K562 (cell line): ENCODE measurements at regions not wholly inside any gene's neighbourhood (a gene's known extent, or its start where the extent isn't known, plus 50 kb on each side); places are given as distances from the start of the nearest gene placed in this dataset.

ENCODE experiments used
- ATAC-seq: fragments of 200-7000 bp; cut with Tn5 transposase; 3 replicates; pipeline ENCODE4 v1.9.1; 2020; ENCODE audit warnings: moderate library complexity
- BruUV-seq: library from RNA; stranded (reverse); fragments of 400-500 nt; replicated peaks from 2 replicates; lab custom pipeline; 2021; lab: Mats Ljungman, UMichigan
- CTCF ChIA-PET: fragments of 300-600 bp; formaldehyde crosslinking; extraction: SDS; loops from one replicate; lab custom pipeline; 2021; ENCODE audit warnings: low intra/inter-chr PET ratio; lab: Yijun Ruan, JAX
- POLR2A ChIA-PET: fragments of 300-600, 350-650 bp; sonication (Branson Sonifier 250); formaldehyde crosslinking; extraction: SDS; loops from one replicate; lab custom pipeline; 2021; ENCODE audit warnings: antibody characterized with exemption, inconsistent platforms; lab: Yijun Ruan, JAX
- DNase-seq, 4 experiments: peaks; one replicate each; pipeline versions ENCODE4 v3.0.0 to v3.0.0-alpha.2; 2011 to 2018; ENCODE audit warnings: low spot score in 3 of 4, mixed read lengths in 3 of 4; ENCODE audit errors: extremely low read depth in 1 of 4
- FAIRE-seq: peaks from 2 replicates; lab custom pipeline; 2011; peaks lifted over from hg19 to GRCh38; lab: Jason Lieb, UNC
- H2AFZ ChIP-seq: 2 replicates; pipeline ENCODE4 v1.6.0; 2011; ENCODE audit warnings: low read depth, low read length, control low read depth, inconsistent platforms
- H3K27ac ChIP-seq: fragments of 200-600 bp; 3 replicates; pipeline ENCODE4 v1.8.0; 2011; ENCODE audit warnings: low read depth, mild to moderate bottlenecking, control low read depth, inconsistent platforms, low read length, moderate library complexity, mixed read lengths; ENCODE audit errors: extremely low read depth
- H3K27me3 ChIP-seq, 2 experiments: fragments of 300-600 bp in 1 of 2; 2 replicates in 1 of 2; 3 replicates in 1 of 2; pipeline versions ENCODE4 v1.6.0 to v1.8.0; 2011; ENCODE audit warnings: inconsistent platforms in 2 of 2, low read length in 2 of 2, mild to moderate bottlenecking in 1 of 2, mixed read lengths in 1 of 2, moderate library complexity in 1 of 2; ENCODE audit not compliant: control insufficient read depth in 2 of 2, insufficient read depth in 2 of 2
- H3K36me3 ChIP-seq: fragments of 300-600 bp; 3 replicates; pipeline ENCODE4 v1.8.0; 2011; ENCODE audit warnings: mild to moderate bottlenecking, low read length, inconsistent platforms; ENCODE audit not compliant: control insufficient read depth, insufficient read depth
- H3K4me1 ChIP-seq, 2 experiments: fragments of 200-600 bp in 1 of 2; replicated peaks in 1 of 2; 2 replicates in 1 of 2; 3 replicates in 1 of 2; pipeline versions ENCODE4 v1.5.1 to v1.8.0; 2011; ENCODE audit warnings: inconsistent platforms in 2 of 2, low read length in 2 of 2, mild to moderate bottlenecking in 1 of 2, mixed read lengths in 1 of 2, moderate library complexity in 1 of 2; ENCODE audit not compliant: control insufficient read depth in 2 of 2, insufficient read depth in 2 of 2
- H3K4me2 ChIP-seq: 2 replicates; pipeline ENCODE4 v1.6.1; 2011; ENCODE audit warnings: low read length, control low read depth, inconsistent platforms, mixed read lengths; ENCODE audit not compliant: insufficient read depth
- H3K4me3 ChIP-seq: fragments of 200-600 bp; sonication (generic), shearing (Covaris generic); 2 replicates; pipeline ENCODE4 v1.5.1; 2016; ENCODE audit warnings: control low read depth, inconsistent platforms
- H3K79me2 ChIP-seq: fragments of 200-600 bp; 3 replicates; pipeline ENCODE4 v1.8.0; 2011; ENCODE audit warnings: low read length, inconsistent platforms; ENCODE audit not compliant: control insufficient read depth, insufficient read depth
- H3K9ac ChIP-seq, 2 experiments: 2 replicates each; pipeline versions ENCODE4 v1.6.0 to v1.6.1; 2011; ENCODE audit warnings: low read depth in 2 of 2, low read length in 2 of 2, control low read depth in 1 of 2, inconsistent platforms in 1 of 2, mild to moderate bottlenecking in 1 of 2, mixed read lengths in 1 of 2; ENCODE audit not compliant: insufficient read depth in 1 of 2
- H3K9me1 ChIP-seq: one replicate; pipeline ENCODE4 v1.6.0; 2011; ENCODE audit warnings: inconsistent platforms, mild to moderate bottlenecking, low read length, moderate library complexity; ENCODE audit not compliant: control insufficient read depth, insufficient read depth
- H3K9me3 ChIP-seq: replicated peaks from 2 replicates; pipeline ENCODE4 v1.5.1; 2011; ENCODE audit warnings: low read depth, low read length, inconsistent platforms; ENCODE audit not compliant: control insufficient read depth, insufficient read depth
- H4K20me1 ChIP-seq: replicated peaks from 2 replicates; pipeline ENCODE4 v1.6.1; 2011; ENCODE audit warnings: low read length, inconsistent platforms, mixed read lengths; ENCODE audit not compliant: control insufficient read depth, insufficient read depth
- CTCFL ChIP-seq: IDR thresholded peaks from 2 replicates; pipeline ENCODE4 v1.6.1; 2011; ENCODE audit warnings: borderline replicate concordance, low read depth, mild to moderate bottlenecking, moderate library complexity, low read length; ENCODE audit not compliant: insufficient read depth, poor library complexity, severe bottlenecking
- FOSL1 ChIP-seq: fragments of 200-800 bp; sonication (Bioruptor generic); conservative IDR thresholded peaks from 2 replicates; pipeline ENCODE4 v1.6.1; 2016; ENCODE audit warnings: missing genetic modification characterization, missing compliant biosample characterization
- KDM2B ChIP-seq: fragments of 250-450 bp; sonication (Bioruptor Pico); IDR thresholded peaks from 2 replicates; pipeline ENCODE4 v1.8.0; 2021; ENCODE audit warnings: mild to moderate bottlenecking, moderate library complexity
- MCM3 ChIP-seq: fragments of 450-650 bp; IDR thresholded peaks from 2 replicates; pipeline ENCODE4 v1.6.1; 2016
- POLR2A ChIP-seq: fragments of 450-650 bp; conservative IDR thresholded peaks from 2 replicates; pipeline ENCODE4 v1.6.1; 2016
- TCF3 ChIP-seq: sonication (generic); formaldehyde crosslinking; IDR thresholded peaks from 2 replicates; pipeline ENCODE4 v1.4.0; 2020; ENCODE audit warnings: mild to moderate bottlenecking, missing genetic modification reagents
- TSC22D4 ChIP-seq: fragments of 450-650 bp; IDR thresholded peaks from 2 replicates; pipeline ENCODE4 v1.6.1; 2016; ENCODE audit warnings: missing genetic modification characterization, missing biosample characterization, control low read depth
- ZC3H11A ChIP-seq: IDR thresholded peaks from 2 replicates; pipeline ENCODE4 v1.6.1; 2012; ENCODE audit warnings: low read depth, low read length, improper control_type of control experiment
- ZNF778 ChIP-seq: fragments of 450-650 bp; formaldehyde crosslinking; IDR thresholded peaks from 2 replicates; pipeline ENCODE4 v1.4.0; 2020; ENCODE audit warnings: mild to moderate bottlenecking, moderate library complexity
- WGBS: fragments of 100-300 bp; shearing (Covaris generic); methylation state at CpG from one replicate; pipeline ENCODE4 v1.1.6; 2016; ENCODE audit warnings: low coverage, mixed read lengths; ENCODE audit not compliant: insufficient coverage; ENCODE audit errors: missing lambda C conversion rate; 5-methylcytosine and 5-hydroxymethylcytosine counted together
- in situ Hi-C: fragments of 300-500 bp; cut with MboI; formaldehyde crosslinking; loops from 4 replicates; pipeline ENCODE4 v1.15.0; 2018; ENCODE audit warnings: inconsistent platforms, mixed read lengths
- intact Hi-C: fragments of 100-400 bp; cut with micrococcal nuclease; formaldehyde crosslinking; loops from 2 replicates; pipeline ENCODE4 v1.14.2; 2022

GRCh38 chr1:82520611-82521010 is 719.9 kb downstream of the ADGRL2 start:
- BruUV-seq, result no TSS peak
- 0% methylated on average over 1 of the region's 1 CpG for WGBS
- in situ Hi-C loops, result no loop called here

GRCh38 chr1:82517586-82517985 is 716.9 kb downstream of the ADGRL2 start:
- ChIA-PET POLR2A (no interaction called here), CTCF (no interaction called here)
- H3K27ac ChIP-seq, result no peak overlapping the region
- no peak for DNase-seq
- intact Hi-C loops, result no loop called here
- no peak overlapping the region for H3K9ac ChIP-seq
- no peaks in the 10 kb centered on the region for H3K27me3 ChIP-seq
- no peak overlapping the region for H3K4me3 ChIP-seq
- under 1% methylated on average over 8 of the region's 8 CpGs for WGBS
- H3K4me2 ChIP-seq, result no peak overlapping the region
- no peak for FAIRE-seq
- H3K4me1 ChIP-seq, result no peaks in the 10 kb centered on the region
- no peak overlapping the region for H2AFZ ChIP-seq
- ATAC-seq, result no peak
- no peaks in the 10 kb centered on the region for H3K9me3 ChIP-seq
- H3K79me2 ChIP-seq, result no peaks in the 10 kb centered on the region
- H3K9me1 ChIP-seq, result no peaks in the 10 kb centered on the region
- no peaks in the 10 kb centered on the region for H4K20me1 ChIP-seq
- in situ Hi-C loops, result no loop called here
- TF ChIP-seq MCM3, result no peak
- no peak for TF ChIP-seq ZC3H11A
- no peak for TF ChIP-seq KDM2B (CRISPR knock-in tag)
- TF ChIP-seq TCF3, result no peak
- TF ChIP-seq CTCFL, result no peak
- TF ChIP-seq ZNF778, result no peak
- no peak for TF ChIP-seq FOSL1
- no TSS peak for BruUV-seq
- no peaks in the 10 kb centered on the region for H3K36me3 ChIP-seq

More at GRCh38 chr1:82520611-82521010, 719.9 kb downstream of the ADGRL2 start:
- Histone ChIP-seq H4K20me1 (no peaks in the 10 kb centered on the region), H3K36me3 (no peaks in the 10 kb centered on the region), H3K4me1 (no peaks in the 10 kb centered on the region), H3K4me3 (no peak overlapping the region), H3K27ac (no peak overlapping the region), H3K9me1 (no peaks in the 10 kb centered on the region), H2AFZ (no peak overlapping the region), H3K9ac (no peak overlapping the region), H3K4me2 (no peak overlapping the region), H3K27me3 (no peaks in the 10 kb centered on the region), H3K9me3 (no peaks in the 10 kb centered on the region), H3K79me2 (no peaks in the 10 kb centered on the region)
- FAIRE-seq (no peak), ATAC-seq (no peak), DNase-seq (no peak)
- ChIA-PET CTCF (no interaction called here), POLR2A (no interaction called here)
- TF ChIP-seq POLR2A (no peak), TSC22D4 (no peak)
- intact Hi-C loops, result no loop called here
